ENCODE measurements at regions not wholly inside any gene's neighbourhood (a gene's known extent, or its start where the extent isn't known, plus 50 kb on each side); places are given as distances from the start of the nearest gene placed in this dataset.

DNA sequence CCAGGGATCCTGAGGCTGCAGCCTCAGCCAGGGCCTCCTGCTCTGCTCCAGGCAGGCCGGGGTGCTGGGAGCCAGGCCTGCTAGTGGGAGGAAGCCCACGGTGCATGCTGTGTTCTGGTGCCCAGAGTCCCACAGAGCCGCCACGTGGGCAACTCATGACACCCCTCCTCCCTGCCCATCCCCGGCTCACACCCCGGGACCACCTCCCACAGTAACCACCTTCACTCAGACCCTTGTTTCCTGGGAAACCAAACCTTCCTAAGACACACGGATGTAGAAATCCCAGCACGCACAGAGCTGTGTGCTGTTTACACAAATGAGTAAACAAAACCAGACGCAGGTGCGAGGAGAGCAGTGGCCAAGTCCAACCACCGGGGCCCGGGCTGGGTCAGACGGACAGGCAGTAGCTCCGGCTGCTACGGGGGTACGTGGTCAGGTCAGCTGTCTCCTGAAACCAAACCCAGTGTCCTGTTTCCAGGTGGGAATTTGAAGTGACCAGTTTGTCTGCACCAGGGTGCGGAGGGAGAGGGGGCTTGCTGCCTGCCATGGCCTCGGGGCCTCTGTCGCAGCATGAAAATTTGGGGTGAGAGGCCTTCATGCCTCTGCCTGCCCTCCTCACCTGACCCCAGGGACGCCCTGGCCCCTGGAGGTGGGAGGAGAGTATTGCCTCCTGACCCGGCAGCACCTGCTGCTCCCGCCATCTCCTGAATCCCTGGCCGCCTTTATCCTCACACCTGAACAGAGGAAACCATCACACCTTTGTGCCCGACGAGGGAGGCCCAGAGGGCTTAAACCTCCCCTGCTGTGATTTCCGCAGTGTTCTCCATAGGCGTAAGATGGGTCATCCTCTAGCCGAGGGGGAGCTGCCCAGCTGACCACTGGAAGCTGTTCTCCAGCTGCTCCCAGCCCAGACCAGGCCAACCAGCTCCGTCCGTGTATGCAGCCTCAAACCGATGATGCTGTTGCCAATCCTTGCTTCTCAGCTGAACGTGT lies 52.0 kb upstream of the SMOC2 start (continued):
- peak; percentile 24; the same call in 1 of the 2 replicates for TF ChIP-seq TFAP4 (IDR thresholded peaks at IDR 0.05; ENCODE audit: borderline replicate concordance, low read depth)
- TF ChIP-seq, protein P1, sequence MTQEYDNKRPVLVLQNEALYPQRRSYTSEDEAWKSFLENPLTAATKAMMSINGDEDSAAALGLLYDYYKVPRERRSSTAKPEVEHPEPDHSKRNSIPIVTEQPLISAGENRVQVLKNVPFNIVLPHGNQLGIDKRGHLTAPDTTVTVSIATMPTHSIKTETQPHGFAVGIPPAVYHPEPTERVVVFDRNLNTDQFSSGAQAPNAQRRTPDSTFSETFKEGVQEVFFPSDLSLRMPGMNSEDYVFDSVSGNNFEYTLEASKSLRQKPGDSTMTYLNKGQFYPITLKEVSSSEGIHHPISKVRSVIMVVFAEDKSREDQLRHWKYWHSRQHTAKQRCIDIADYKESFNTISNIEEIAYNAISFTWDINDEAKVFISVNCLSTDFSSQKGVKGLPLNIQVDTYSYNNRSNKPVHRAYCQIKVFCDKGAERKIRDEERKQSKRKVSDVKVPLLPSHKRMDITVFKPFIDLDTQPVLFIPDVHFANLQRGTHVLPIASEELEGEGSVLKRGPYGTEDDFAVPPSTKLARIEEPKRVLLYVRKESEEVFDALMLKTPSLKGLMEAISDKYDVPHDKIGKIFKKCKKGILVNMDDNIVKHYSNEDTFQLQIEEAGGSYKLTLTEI (CRISPR knock-in tag; conservative IDR thresholded peaks at IDR 0.05): no peak
- TF ChIP-seq ZNF616 (CRISPR knock-in tag; IDR thresholded peaks at IDR 0.05; ENCODE audit: low read depth): no peak
- TF ChIP-seq, protein P2, sequence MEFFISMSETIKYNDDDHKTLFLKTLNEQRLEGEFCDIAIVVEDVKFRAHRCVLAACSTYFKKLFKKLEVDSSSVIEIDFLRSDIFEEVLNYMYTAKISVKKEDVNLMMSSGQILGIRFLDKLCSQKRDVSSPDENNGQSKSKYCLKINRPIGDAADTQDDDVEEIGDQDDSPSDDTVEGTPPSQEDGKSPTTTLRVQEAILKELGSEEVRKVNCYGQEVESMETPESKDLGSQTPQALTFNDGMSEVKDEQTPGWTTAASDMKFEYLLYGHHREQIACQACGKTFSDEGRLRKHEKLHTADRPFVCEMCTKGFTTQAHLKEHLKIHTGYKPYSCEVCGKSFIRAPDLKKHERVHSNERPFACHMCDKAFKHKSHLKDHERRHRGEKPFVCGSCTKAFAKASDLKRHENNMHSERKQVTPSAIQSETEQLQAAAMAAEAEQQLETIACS (CRISPR knock-in tag; IDR thresholded peaks at IDR 0.05): no peak
- TF ChIP-seq CCAR2 (optimal IDR thresholded peaks at IDR 0.05; ENCODE audit: low read depth, low read length): no peak
- no peak for TF ChIP-seq TCF7L2 (IDR thresholded peaks at IDR 0.05; ENCODE audit: low read depth, low read length)
- TF ChIP-seq PHB2 (IDR thresholded peaks at IDR 0.05; ENCODE audit: partially characterized antibody): no peak
- TF ChIP-seq SNAPC2 (CRISPR knock-in tag; IDR thresholded peaks at IDR 0.05): no peak
- no peak for TF ChIP-seq ZSCAN12 (CRISPR knock-in tag; IDR thresholded peaks at IDR 0.05)
- no peak; the same call in 1 of the 2 replicates for TF ChIP-seq MIER3 (CRISPR knock-in tag; IDR thresholded peaks at IDR 0.05; ENCODE audit: borderline replicate concordance)
- TF ChIP-seq CREM (IDR thresholded peaks at IDR 0.05): no peak
- TF ChIP-seq CREM (CRISPR knock-in tag; IDR thresholded peaks at IDR 0.05): no peak
- TF ChIP-seq FOXK1 (CRISPR knock-in tag; IDR thresholded peaks at IDR 0.05; ENCODE audit: borderline replicate concordance, low read depth): peak; percentile 43; the same call in 1 of the 2 replicates
- TF ChIP-seq JUNB (CRISPR knock-in tag; IDR thresholded peaks at IDR 0.05; ENCODE audit: borderline replicate concordance): no peak
- no peak for TF ChIP-seq NBN (conservative IDR thresholded peaks at IDR 0.05)
- TF ChIP-seq, protein P3, sequence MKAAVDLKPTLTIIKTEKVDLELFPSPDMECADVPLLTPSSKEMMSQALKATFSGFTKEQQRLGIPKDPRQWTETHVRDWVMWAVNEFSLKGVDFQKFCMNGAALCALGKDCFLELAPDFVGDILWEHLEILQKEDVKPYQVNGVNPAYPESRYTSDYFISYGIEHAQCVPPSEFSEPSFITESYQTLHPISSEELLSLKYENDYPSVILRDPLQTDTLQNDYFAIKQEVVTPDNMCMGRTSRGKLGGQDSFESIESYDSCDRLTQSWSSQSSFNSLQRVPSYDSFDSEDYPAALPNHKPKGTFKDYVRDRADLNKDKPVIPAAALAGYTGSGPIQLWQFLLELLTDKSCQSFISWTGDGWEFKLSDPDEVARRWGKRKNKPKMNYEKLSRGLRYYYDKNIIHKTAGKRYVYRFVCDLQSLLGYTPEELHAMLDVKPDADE (CRISPR knock-in tag; IDR thresholded peaks at IDR 0.05): no peak
- TF ChIP-seq SOX13 (IDR thresholded peaks at IDR 0.05): no peak
- 0 out of 4 replicates have a peak, but pooled peaks of 1 of the 2 experiments have one; percentile 7 for TF ChIP-seq SOX13 (CRISPR knock-in tag; conservative IDR thresholded peaks at IDR 0.05 in 1 of 2, IDR thresholded peaks at IDR 0.05 in 1 of 2)
- no peak for TF ChIP-seq RFXAP (CRISPR knock-in tag; IDR thresholded peaks at IDR 0.05; ENCODE audit: borderline replicate concordance)
- TF ChIP-seq LCORL (IDR thresholded peaks at IDR 0.05): no peak
- 0 out of 2 replicates have a peak, but pooled peaks have one; percentile 38 for TF ChIP-seq LCORL (CRISPR knock-in tag; IDR thresholded peaks at IDR 0.05)
- TF ChIP-seq, protein P4, sequence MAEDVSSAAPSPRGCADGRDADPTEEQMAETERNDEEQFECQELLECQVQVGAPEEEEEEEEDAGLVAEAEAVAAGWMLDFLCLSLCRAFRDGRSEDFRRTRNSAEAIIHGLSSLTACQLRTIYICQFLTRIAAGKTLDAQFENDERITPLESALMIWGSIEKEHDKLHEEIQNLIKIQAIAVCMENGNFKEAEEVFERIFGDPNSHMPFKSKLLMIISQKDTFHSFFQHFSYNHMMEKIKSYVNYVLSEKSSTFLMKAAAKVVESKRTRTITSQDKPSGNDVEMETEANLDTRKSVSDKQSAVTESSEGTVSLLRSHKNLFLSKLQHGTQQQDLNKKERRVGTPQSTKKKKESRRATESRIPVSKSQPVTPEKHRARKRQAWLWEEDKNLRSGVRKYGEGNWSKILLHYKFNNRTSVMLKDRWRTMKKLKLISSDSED (CRISPR knock-in tag; IDR thresholded peaks at IDR 0.05): no peak
- 0 out of 2 replicates have a peak, but pooled peaks have one; percentile 41 for TF ChIP-seq PITX1 (CRISPR knock-in tag; IDR thresholded peaks at IDR 0.05)
- TF ChIP-seq ZFP82 (CRISPR knock-in tag; IDR thresholded peaks at IDR 0.05; ENCODE audit: borderline replicate concordance): no peak
- no peak for TF ChIP-seq TOE1 (CRISPR knock-in tag; IDR thresholded peaks at IDR 0.05)

Measured in HepG2 (cell line).